Upper lobe of left lung (tissue), 4 donors: ENCODE measurements at regions not wholly inside any gene's neighbourhood (a gene's known extent, or its start where the extent isn't known, plus 50 kb on each side); places are given as distances from the start of the nearest gene placed in this dataset.

Experiments used
- CTCF ChIP-seq, 6 experiments: fragments of 450-650 bp in 4 of 6; fragments of 200-600 bp in 2 of 6; sonication (generic) in 2 of 6; IDR thresholded peaks; one replicate each; pipeline ENCODE4 v1.5.1; 2016 to 2019; ENCODE audit warnings: antibody characterized with exemption in 6 of 6
- POLR2A ChIP-seq, 4 donors: fragments of 450-650 bp; IDR thresholded peaks; one replicate each; pipeline ENCODE4 v1.5.1; 2016 to 2017; ENCODE audit warnings: antibody characterized with exemption in 4 of 4, mild to moderate bottlenecking in 2 of 4

GRCh38 chr17:14719942-14720341, 419.1 kb downstream of the HS3ST3B1 start:
- no peak for TF ChIP-seq CTCF (IDR thresholded peaks at IDR 0.05)
- no peak for TF ChIP-seq POLR2A (IDR thresholded peaks at IDR 0.05)
